GM23338 (cell line): ENCODE measurements at regions not wholly inside any gene's neighbourhood (a gene's known extent, or its start where the extent isn't known, plus 50 kb on each side); places are given as distances from the start of the nearest gene placed in this dataset.

ENCODE experiments used
- ATAC-seq: fragments of 200-7000 bp; cut with Tn5 transposase; 3 replicates; pipeline ENCODE4 v1.9.1; 2020
- DNase-seq: peaks from one replicate; pipeline ENCODE4 v3.0.0-alpha.2; 2015; ENCODE audit warnings: low spot score
- H2AFZ ChIP-seq: fragments of 200-600 bp; sonication (generic); 2 replicates; pipeline ENCODE4 v1.8.0; 2016; ENCODE audit warnings: antibody characterized with exemption, mild to moderate bottlenecking, moderate library complexity
- H3F3A ChIP-seq: fragments of 200-600 bp; sonication (generic); replicated peaks from 2 replicates; pipeline ENCODE4 v1.8.0; 2017; ENCODE audit warnings: antibody characterized with exemption, mixed run types, low read depth
- H3K27ac ChIP-seq: fragments of 200-600 bp; sonication (generic); 2 replicates; pipeline ENCODE4 v1.6.1; 2016; ENCODE audit warnings: low read depth
- H3K27me3 ChIP-seq: fragments of 200-600 bp; sonication (generic); 2 replicates; pipeline ENCODE4 v1.8.0; 2016; ENCODE audit warnings: mild to moderate bottlenecking, mixed run types, moderate library complexity; ENCODE audit not compliant: insufficient read depth
- H3K36me3 ChIP-seq: fragments of 200-600 bp; sonication (generic); 2 replicates; pipeline ENCODE4 v1.8.0; 2016; ENCODE audit warnings: mild to moderate bottlenecking; ENCODE audit not compliant: insufficient read depth
- H3K4me1 ChIP-seq: fragments of 200-600 bp; sonication (generic); 2 replicates; pipeline ENCODE4 v1.8.0; 2016; ENCODE audit warnings: mild to moderate bottlenecking, moderate library complexity; ENCODE audit not compliant: insufficient read depth
- H3K4me2 ChIP-seq: fragments of 200-600 bp; sonication (generic); 2 replicates; pipeline ENCODE4 v1.7.1; 2017; ENCODE audit warnings: mixed run types
- H3K4me3 ChIP-seq: fragments of 200-600 bp; sonication (generic); 2 replicates; pipeline ENCODE4 v1.6.1; 2016; ENCODE audit warnings: mixed run types
- H3K79me2 ChIP-seq: fragments of 200-600 bp; sonication (generic); replicated peaks from 2 replicates; pipeline ENCODE4 v1.8.0; 2017; ENCODE audit warnings: mild to moderate bottlenecking; ENCODE audit not compliant: insufficient read depth
- H3K9me2 ChIP-seq: fragments of 200-600 bp; sonication (generic); 2 replicates; pipeline ENCODE4 v1.8.0; 2017; ENCODE audit not compliant: insufficient read depth
- H4K20me1 ChIP-seq: fragments of 200-600 bp; sonication (generic); replicated peaks from 2 replicates; pipeline ENCODE4 v1.8.0; 2017; ENCODE audit warnings: mild to moderate bottlenecking; ENCODE audit not compliant: insufficient read depth
- H3K27ac Mint-ChIP-seq: 2 replicates; pipeline ENCODE4 v1.8.0; 2020; ENCODE audit warnings: inconsistent platforms, mild to moderate bottlenecking, moderate library complexity, mixed read lengths
- H3K27me3 Mint-ChIP-seq: 3 replicates; pipeline ENCODE4 v1.8.0; 2022; ENCODE audit warnings: low read depth, mild to moderate bottlenecking, moderate library complexity, mixed read lengths, inconsistent platforms; ENCODE audit not compliant: insufficient read depth, poor library complexity
- H3K36me3 Mint-ChIP-seq: 3 replicates; pipeline ENCODE4 v1.8.0; 2021; ENCODE audit warnings: low read depth, mild to moderate bottlenecking, inconsistent platforms, moderate library complexity, mixed read lengths
- H3K4me1 Mint-ChIP-seq: 3 replicates; pipeline ENCODE4 v1.8.0; 2020; ENCODE audit warnings: mild to moderate bottlenecking, inconsistent platforms, mixed read lengths
- H3K4me3 Mint-ChIP-seq: 3 replicates; pipeline ENCODE4 v1.8.0; 2021; ENCODE audit warnings: moderate library complexity, mild to moderate bottlenecking, inconsistent platforms, mixed read lengths
- H3K9me3 Mint-ChIP-seq: 3 replicates; pipeline ENCODE4 v1.8.0; 2020; ENCODE audit warnings: moderate library complexity, mild to moderate bottlenecking, inconsistent platforms, mixed read lengths
- CTCF ChIP-seq, 2 experiments: fragments of 200-600 bp in 1 of 2; sonication (generic) in 1 of 2; conservative IDR thresholded peaks; 2 replicates each; pipeline versions ENCODE4 v1.5.1 to v1.6.1; 2016 to 2017; ENCODE audit warnings: antibody characterized with exemption in 2 of 2, low read depth in 2 of 2, mild to moderate bottlenecking in 2 of 2, moderate library complexity in 1 of 2
- EZH2 ChIP-seq: fragments of 200-600 bp; sonication (generic); IDR thresholded peaks from one replicate; pipeline ENCODE4 v1.8.0; 2017; ENCODE audit warnings: antibody characterized with exemption, mild to moderate bottlenecking, low read depth; ENCODE audit not compliant: unreplicated experiment
- JUNB ChIP-seq: IDR thresholded peaks from one replicate; pipeline ENCODE4 v1.6.1; 2016; ENCODE audit warnings: antibody characterized with exemption; ENCODE audit not compliant: unreplicated experiment
- NANOG ChIP-seq: IDR thresholded peaks from 2 replicates; pipeline ENCODE4 v1.6.1; 2016; ENCODE audit warnings: antibody characterized with exemption, borderline replicate concordance
- POLR2AphosphoS5 ChIP-seq: IDR thresholded peaks from 2 replicates; pipeline ENCODE4 v1.6.1; 2016; ENCODE audit warnings: antibody characterized with exemption, low read depth
- ZNF114 ChIP-seq: fragments of 250-450 bp; sonication (Bioruptor Pico); IDR thresholded peaks from 2 replicates; pipeline ENCODE4 v1.5.0; 2020; ENCODE audit warnings: mild to moderate bottlenecking, moderate library complexity
- ZNF331 ChIP-seq: fragments of 250-450 bp; sonication (Bioruptor Pico); IDR thresholded peaks from 2 replicates; pipeline ENCODE4 v1.5.0; 2020; ENCODE audit warnings: low read depth, mild to moderate bottlenecking, moderate library complexity
- ZNF462 ChIP-seq: fragments of 250-450 bp; sonication (Bioruptor Pico); IDR thresholded peaks from 2 replicates; pipeline ENCODE4 v1.5.0; 2020; ENCODE audit warnings: mild to moderate bottlenecking, moderate library complexity

- Mint-ChIP-seq H3K36me3 (no peaks in the 10 kb centered on the region), H3K27ac (no peak overlapping the region), H3K4me1 (no peaks in the 10 kb centered on the region), H3K27me3 (no peaks in the 10 kb centered on the region), H3K4me3 (no peak overlapping the region), H3K9me3 (peaks cover 3% of the 10 kb centered on the region; the same call in 2 of the 3 replicates)
- Histone ChIP-seq H3K27ac (no peak overlapping the region), H3K4me2 (no peak overlapping the region), H3F3A (no peaks in the 10 kb centered on the region), H3K4me1 (no peaks in the 10 kb centered on the region), H3K36me3 (peaks cover 3% of the 10 kb centered on the region; the same call in 1 of the 2 replicates), H4K20me1 (no peaks in the 10 kb centered on the region), H3K4me3 (no peak overlapping the region), H3K9me2 (no peaks in the 10 kb centered on the region), H3K79me2 (no peaks in the 10 kb centered on the region), H2AFZ (0 out of 2 replicates have a peak overlapping the region, but pooled peaks have one; percentile 35), H3K27me3 (no peaks in the 10 kb centered on the region)
- TF ChIP-seq ZNF114 (CRISPR knock-in tag) (no peak), ZNF331 (CRISPR knock-in tag) (no peak), CTCF (conservative IDR thresholded peaks at IDR 0.05; ENCODE audit: low read depth in 2 of 2) (no peak), JUNB (no peak), EZH2 (no peak), ZNF462 (CRISPR knock-in tag) (no peak), NANOG (no peak), POLR2AphosphoS5 (no peak)
- DNase-seq, result no peak
- ATAC-seq, result no peak
These were observed 1272.9 kb downstream of the ROBO1 start for GRCh38 chr3:78494851-78495250.
